IPS-15b (cell line): ENCODE measurements at regions not wholly inside any gene's neighbourhood (a gene's known extent, or its start where the extent isn't known, plus 50 kb on each side); places are given as distances from the start of the nearest gene placed in this dataset.
"Not testable (repeated sequence)": the region's sequence is repeated elsewhere in the genome, so short reads cannot be mapped to it uniquely, and the experiment has no call there.

Experiments
- H3K27me3 ChIP-seq: one replicate; pipeline ENCODE4 v1.6.1; 2013; ENCODE audit warnings: low read length; ENCODE audit not compliant: control insufficient read depth, insufficient read depth
- H3K36me3 ChIP-seq: one replicate; pipeline ENCODE4 v1.6.1; 2013; ENCODE audit warnings: low read length; ENCODE audit not compliant: control insufficient read depth, insufficient read depth
- H3K4me1 ChIP-seq: one replicate; pipeline ENCODE4 v1.6.1; 2013; ENCODE audit warnings: mild to moderate bottlenecking, low read length; ENCODE audit not compliant: control insufficient read depth, insufficient read depth
- H3K4me3 ChIP-seq: one replicate; pipeline ENCODE4 v1.5.1; 2013; ENCODE audit warnings: low read depth, low read length
- H3K9ac ChIP-seq: one replicate; pipeline ENCODE4 v1.6.1; 2013; ENCODE audit warnings: low read depth, mild to moderate bottlenecking, low read length
- H3K9me3 ChIP-seq: one replicate; pipeline ENCODE4 v1.6.1; 2013; ENCODE audit warnings: mild to moderate bottlenecking, low read length; ENCODE audit not compliant: control insufficient read depth, insufficient read depth

GRCh38 chr11:121927097-121927785, 188.8 kb downstream of the BLID start:
- no peak overlapping the region for H3K9ac ChIP-seq
- peaks cover 12% of the 10 kb centered on the region for H3K4me1 ChIP-seq
- no peak overlapping the region for H3K4me3 ChIP-seq
- no peaks in the 10 kb centered on the region for H3K9me3 ChIP-seq
- no peaks in the 10 kb centered on the region for H3K36me3 ChIP-seq
- H3K27me3 ChIP-seq, result peaks cover 8% of the 10 kb centered on the region

GRCh38 chr11:121924191-121924590, 191.8 kb downstream of the BLID start:
- peaks cover 3% of the 10 kb centered on the region for H3K27me3 ChIP-seq
- no peaks in the 10 kb centered on the region for H3K9me3 ChIP-seq
- H3K9ac ChIP-seq, result no peak overlapping the region
- no peak overlapping the region for H3K4me3 ChIP-seq
- no peaks in the 10 kb centered on the region for H3K36me3 ChIP-seq
- H3K4me1 ChIP-seq, result peaks cover 8% of the 10 kb centered on the region

DNA sequence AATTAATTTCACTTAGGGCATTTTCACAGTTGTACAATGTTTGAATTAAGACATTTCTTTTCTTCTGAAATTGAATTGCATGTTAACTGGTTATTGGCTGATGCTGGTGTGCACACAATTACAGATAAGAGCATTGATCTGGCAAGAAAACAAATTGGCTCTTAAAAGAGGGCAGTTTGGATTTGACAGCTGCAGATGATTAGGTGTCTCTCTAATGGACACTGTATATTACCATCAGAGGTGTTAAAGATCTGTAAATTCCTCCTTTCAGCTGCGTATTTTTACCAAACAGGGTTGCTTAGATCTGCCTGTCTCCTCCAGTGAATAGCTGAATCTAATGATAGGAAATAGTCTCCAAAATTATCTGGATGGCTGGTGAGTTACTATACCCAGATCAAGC, 198.5 kb downstream of the BLID start:
- Histone ChIP-seq H3K4me1 (no peaks in the 10 kb centered on the region), H3K4me3 (no peak overlapping the region), H3K9ac (no peak overlapping the region), H3K36me3 (no peaks in the 10 kb centered on the region), H3K27me3 (no peaks in the 10 kb centered on the region), H3K9me3 (no peaks in the 10 kb centered on the region)

DNA sequence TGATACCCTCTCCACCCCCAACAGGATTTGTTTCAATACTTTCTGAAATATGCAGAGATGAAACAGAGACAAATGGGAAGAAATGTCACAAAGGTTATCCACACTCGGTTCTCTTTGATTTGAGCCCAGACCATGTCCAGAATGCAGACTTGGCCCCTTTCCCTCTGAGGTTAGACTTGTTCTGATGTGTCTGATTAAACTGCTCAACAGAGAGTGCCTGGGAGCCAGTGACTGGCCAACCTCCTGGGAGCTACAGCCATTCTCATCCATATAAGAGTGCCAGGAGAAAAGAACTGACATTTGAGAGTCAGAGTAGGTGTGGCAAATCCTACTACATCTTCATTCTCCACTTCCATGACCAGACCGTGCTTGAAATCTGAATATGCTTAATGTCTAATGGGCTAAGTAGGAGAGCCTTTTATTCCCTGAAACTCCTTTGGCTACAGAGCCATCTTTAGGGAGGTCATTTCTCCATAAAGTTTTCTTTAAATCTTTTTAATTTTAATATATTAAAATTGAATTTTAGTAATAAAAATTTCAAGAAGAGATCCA, 201.4 kb downstream of the BLID start:
- no peaks in the 10 kb centered on the region for H3K9me3 ChIP-seq
- H3K27me3 ChIP-seq, result no peaks in the 10 kb centered on the region
- no peak overlapping the region for H3K9ac ChIP-seq
- no peak overlapping the region for H3K4me3 ChIP-seq
- no peaks in the 10 kb centered on the region for H3K4me1 ChIP-seq
- no peaks in the 10 kb centered on the region for H3K36me3 ChIP-seq

GRCh38 chr11:121909596-121909995, 206.4 kb downstream of the BLID start:
- Histone ChIP-seq H3K27me3 (no peaks in the 10 kb centered on the region), H3K4me1 (no peaks in the 10 kb centered on the region), H3K9me3 (no peaks in the 10 kb centered on the region), H3K9ac (no peak overlapping the region), H3K36me3 (no peaks in the 10 kb centered on the region), H3K4me3 (no peak overlapping the region)

GRCh38 chr11:121907379-121907778, 208.6 kb downstream of the BLID start:
- H3K36me3 ChIP-seq, result no peaks in the 10 kb centered on the region
- H3K4me3 ChIP-seq, result no peak overlapping the region
- H3K9me3 ChIP-seq, result no peaks in the 10 kb centered on the region
- H3K9ac ChIP-seq, result no peak overlapping the region
- no peaks in the 10 kb centered on the region for H3K4me1 ChIP-seq
- H3K27me3 ChIP-seq, result no peaks in the 10 kb centered on the region

DNA sequence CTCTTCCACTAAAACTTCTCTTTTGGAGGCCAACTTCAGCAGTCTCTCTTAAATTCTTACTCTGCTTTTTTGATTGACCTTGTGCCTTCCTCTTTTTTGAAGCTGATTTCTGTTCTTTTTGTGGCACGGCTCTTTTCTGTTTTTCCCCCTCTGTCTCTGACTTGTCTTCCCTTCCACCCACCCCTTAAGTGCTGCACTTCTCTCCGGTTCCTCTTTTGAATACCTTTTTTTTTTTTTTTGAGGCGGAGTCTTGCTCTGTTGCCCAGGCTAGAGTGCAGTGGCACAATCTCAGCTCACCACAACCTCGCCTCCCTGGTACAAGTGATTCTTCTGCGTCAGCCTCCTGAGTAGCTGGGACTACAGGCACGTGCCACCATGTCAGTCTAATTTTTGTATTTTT, 211.9 kb downstream of the BLID start:
- H3K9me3 ChIP-seq, result no peaks in the 10 kb centered on the region
- H3K4me3 ChIP-seq, result no peak overlapping the region
- H3K4me1 ChIP-seq, result no peaks in the 10 kb centered on the region
- no peaks in the 10 kb centered on the region for H3K27me3 ChIP-seq
- H3K9ac ChIP-seq, result no peak overlapping the region
- H3K36me3 ChIP-seq, result no peaks in the 10 kb centered on the region

DNA sequence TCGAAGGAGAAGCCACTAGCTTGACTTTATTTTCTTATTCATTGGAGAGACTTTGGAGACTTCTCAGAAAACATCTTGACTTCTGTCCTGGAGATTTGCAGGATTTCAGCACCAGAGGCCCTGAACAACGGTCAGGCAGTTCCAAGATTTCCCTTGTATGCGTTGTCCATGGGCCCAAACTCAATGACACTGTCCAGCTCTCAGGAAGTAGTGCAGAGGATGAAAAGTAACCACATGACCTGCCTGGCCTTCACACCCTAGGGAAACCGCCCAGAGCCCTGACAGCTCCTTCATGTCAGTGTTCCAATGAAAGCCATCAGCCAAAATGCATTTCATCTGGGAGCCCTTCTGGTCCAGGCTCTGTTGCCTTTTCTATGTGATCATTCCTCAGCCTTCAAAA, 214.1 kb downstream of the BLID start:
- Histone ChIP-seq H3K27me3 (no peaks in the 10 kb centered on the region), H3K4me3 (no peak overlapping the region), H3K9ac (no peak overlapping the region), H3K36me3 (no peaks in the 10 kb centered on the region), H3K9me3 (no peaks in the 10 kb centered on the region), H3K4me1 (no peaks in the 10 kb centered on the region)

- not testable (repeated sequence) for H3K9ac ChIP-seq, H3K36me3 ChIP-seq, H3K4me1 ChIP-seq, H3K4me3 ChIP-seq, H3K27me3 ChIP-seq, H3K9me3 ChIP-seq
Observed at GRCh38 chr11:121901417-121901816, 214.6 kb downstream of the BLID start.

GRCh38 chr11:121899520-121899919, 216.5 kb downstream of the BLID start:
- H3K9ac ChIP-seq, result no peak overlapping the region
- no peaks in the 10 kb centered on the region for H3K9me3 ChIP-seq
- no peak overlapping the region for H3K4me3 ChIP-seq
- no peaks in the 10 kb centered on the region for H3K27me3 ChIP-seq
- no peaks in the 10 kb centered on the region for H3K36me3 ChIP-seq
- H3K4me1 ChIP-seq, result no peaks in the 10 kb centered on the region

- Histone ChIP-seq H3K9me3 (no peaks in the 10 kb centered on the region), H3K27me3 (no peaks in the 10 kb centered on the region), H3K4me3 (no peak overlapping the region), H3K36me3 (no peaks in the 10 kb centered on the region), H3K4me1 (no peaks in the 10 kb centered on the region), H3K9ac (no peak overlapping the region)
Observed at GRCh38 chr11:121898903-121899302, 217.1 kb downstream of the BLID start.

DNA sequence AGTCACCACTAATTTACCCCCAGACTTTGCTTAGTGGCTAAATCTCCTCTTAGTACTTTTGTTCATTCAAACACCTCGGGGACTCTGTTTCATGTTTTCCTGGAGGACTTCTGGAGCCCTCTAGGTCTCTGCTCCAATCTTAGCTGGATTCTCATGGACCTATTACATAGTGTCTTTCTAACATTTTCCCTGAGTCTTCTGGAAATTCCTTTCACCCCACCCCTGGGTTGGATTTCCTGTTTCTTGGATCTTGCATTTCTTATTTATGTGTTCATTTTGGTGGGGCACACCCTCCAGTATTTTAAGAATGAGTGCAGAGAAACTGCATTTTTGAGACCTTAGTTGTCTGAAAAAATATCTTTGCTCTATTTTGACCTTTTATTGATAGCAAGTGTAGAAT, 220.1 kb downstream of the BLID start:
- Histone ChIP-seq H3K9ac (no peak overlapping the region), H3K4me1 (no peaks in the 10 kb centered on the region), H3K4me3 (no peak overlapping the region), H3K36me3 (no peaks in the 10 kb centered on the region), H3K9me3 (no peaks in the 10 kb centered on the region), H3K27me3 (no peaks in the 10 kb centered on the region)
